SJCRH30 (cell line): ENCODE measurements at regions not wholly inside any gene's neighbourhood (a gene's known extent, or its start where the extent isn't known, plus 50 kb on each side); places are given as distances from the start of the nearest gene placed in this dataset.
"Not testable (repeated sequence)": the region's sequence is repeated elsewhere in the genome, so short reads cannot be mapped to it uniquely, and the experiment has no call there.

ENCODE experiments used
- DNase-seq, 2 experiments: peaks; one replicate each; pipeline ENCODE4 v3.0.0-alpha.2; 2015 to 2020
- H3K27ac ChIP-seq: fragments of 250-450 bp; sonication (Bioruptor Pico); 2 replicates; pipeline ENCODE4 v1.5.1; 2020; ENCODE audit warnings: mild to moderate bottlenecking, moderate library complexity
- H3K27me3 ChIP-seq: fragments of 250-450 bp; sonication (Bioruptor Pico); 2 replicates; pipeline ENCODE4 v1.5.1; 2020; ENCODE audit warnings: mild to moderate bottlenecking, moderate library complexity
- H3K36me3 ChIP-seq: fragments of 250-450 bp; sonication (Bioruptor Pico); 2 replicates; pipeline ENCODE4 v1.5.1; 2020; ENCODE audit warnings: mild to moderate bottlenecking, moderate library complexity
- H3K4me1 ChIP-seq: fragments of 250-450 bp; sonication (Bioruptor Pico); 2 replicates; pipeline ENCODE4 v1.5.1; 2020; ENCODE audit warnings: mild to moderate bottlenecking, moderate library complexity
- H3K4me3 ChIP-seq: fragments of 250-450 bp; sonication (Bioruptor Pico); 2 replicates; pipeline ENCODE4 v1.5.1; 2020; ENCODE audit warnings: mild to moderate bottlenecking, moderate library complexity
- H3K9me3 ChIP-seq: fragments of 250-450 bp; sonication (Bioruptor Pico); replicated peaks from 2 replicates; pipeline ENCODE4 v1.5.1; 2020; ENCODE audit warnings: mild to moderate bottlenecking, moderate library complexity

DNA sequence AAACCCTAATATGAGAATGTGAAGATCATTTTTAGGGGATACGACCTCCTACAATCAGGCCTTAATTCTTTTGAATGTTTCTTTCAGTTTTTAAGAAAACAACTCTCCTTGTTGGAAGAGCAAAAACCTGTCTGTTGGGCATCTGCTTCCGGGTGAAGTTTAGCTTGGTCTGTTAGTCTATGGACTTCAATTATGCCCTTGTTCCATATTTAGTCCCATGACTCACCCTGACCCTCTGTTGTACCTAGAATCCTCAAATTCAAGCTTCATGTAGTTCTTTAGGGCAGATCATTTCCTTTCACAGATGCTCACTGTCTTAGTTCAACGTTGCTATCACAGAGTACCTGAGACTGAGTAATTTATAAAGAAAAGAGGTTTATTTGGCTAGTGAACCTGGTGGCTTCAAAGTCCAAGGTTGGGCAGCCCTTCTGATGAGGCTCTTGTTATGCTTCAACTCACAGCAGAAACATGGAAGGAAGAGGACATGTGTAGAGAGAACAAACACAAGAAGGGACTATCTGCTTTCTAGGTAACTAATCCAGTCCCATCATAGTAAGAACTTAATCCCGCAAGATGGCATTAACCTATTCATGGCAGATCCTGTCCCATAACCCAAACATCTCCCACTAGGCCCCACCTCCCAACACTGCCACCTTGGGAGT lies 82.5 kb upstream of the SERPINE2 start:
- Histone ChIP-seq H3K4me3 (no peak overlapping the region), H3K4me1 (no peaks in the 10 kb centered on the region), H3K27ac (no peak overlapping the region), H3K36me3 (no peaks in the 10 kb centered on the region), H3K9me3 (no peaks in the 10 kb centered on the region), H3K27me3 (no peaks in the 10 kb centered on the region)
- no peak for DNase-seq

DNA sequence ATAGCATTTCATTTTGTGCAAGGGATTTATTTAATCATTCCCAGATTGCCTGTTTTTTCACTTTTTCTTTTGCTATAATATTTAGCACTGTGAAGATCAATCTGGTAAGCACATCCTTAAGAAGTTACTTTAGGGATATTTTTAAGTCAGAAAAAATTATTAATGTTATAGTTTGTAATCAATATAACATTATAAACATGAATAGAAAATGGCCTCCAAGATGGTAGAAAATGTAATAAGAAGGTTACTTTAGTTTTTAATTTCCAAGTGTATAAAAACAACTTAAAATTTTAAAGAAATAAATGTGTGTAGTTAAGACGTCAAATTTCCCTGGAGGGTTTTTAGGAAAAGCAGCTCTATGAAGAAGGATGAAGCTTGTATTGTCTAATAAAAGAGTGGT lies 81.9 kb upstream of the SERPINE2 start:
- H3K27me3 ChIP-seq = no peaks in the 10 kb centered on the region
- DNase-seq = no peak
- no peaks in the 10 kb centered on the region for H3K9me3 ChIP-seq
- H3K36me3 ChIP-seq = no peaks in the 10 kb centered on the region
- H3K4me3 ChIP-seq = no peak overlapping the region
- no peaks in the 10 kb centered on the region for H3K4me1 ChIP-seq
- no peak overlapping the region for H3K27ac ChIP-seq

DNA sequence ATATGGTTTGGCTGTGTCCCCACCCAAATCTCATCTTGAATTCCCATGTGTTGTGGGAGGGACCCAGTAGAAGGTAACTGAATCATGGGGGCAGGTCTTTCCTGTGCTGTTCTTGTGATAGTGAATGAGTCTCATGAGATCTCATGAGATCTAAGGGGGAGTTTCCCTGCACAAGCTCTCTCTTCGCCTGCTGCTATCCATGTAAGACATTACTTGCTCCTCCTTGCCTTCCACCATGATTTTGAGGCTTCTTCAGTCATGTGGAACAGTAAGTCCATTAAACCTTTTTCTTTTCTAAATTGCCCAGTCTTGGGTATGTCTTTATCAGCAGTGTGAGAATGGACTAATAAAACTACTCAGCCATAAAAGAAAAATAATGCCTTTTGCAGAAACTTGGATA lies 80.8 kb upstream of the SERPINE2 start:
- not testable (repeated sequence) for DNase-seq, H3K4me1 ChIP-seq, H3K27ac ChIP-seq, H3K4me3 ChIP-seq, H3K9me3 ChIP-seq, H3K27me3 ChIP-seq, H3K36me3 ChIP-seq

DNA sequence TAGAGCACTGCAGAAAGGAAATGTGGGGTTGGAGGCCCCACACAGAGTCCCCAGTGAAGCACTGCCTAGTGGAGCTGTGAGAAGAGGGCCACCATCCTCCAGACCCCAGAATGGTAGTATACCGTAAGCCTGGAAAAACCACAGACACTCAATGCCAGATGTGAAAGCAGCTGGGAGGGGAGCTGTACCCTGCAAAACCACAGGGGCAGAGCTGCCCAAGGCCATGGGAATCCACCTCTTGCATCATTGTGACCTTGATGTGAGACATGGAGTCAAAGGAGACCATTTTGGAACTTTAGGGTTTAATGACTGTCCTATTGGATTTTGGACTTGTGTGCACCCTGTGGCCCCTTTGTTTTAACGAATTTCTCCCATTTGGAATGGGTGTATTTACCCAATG lies 75.3 kb upstream of the SERPINE2 start:
- H3K27me3 ChIP-seq = no peaks in the 10 kb centered on the region
- no peak overlapping the region for H3K27ac ChIP-seq
- H3K4me3 ChIP-seq = no peak overlapping the region
- no peak for DNase-seq
- H3K4me1 ChIP-seq = no peaks in the 10 kb centered on the region
- no peaks in the 10 kb centered on the region for H3K9me3 ChIP-seq
- no peaks in the 10 kb centered on the region for H3K36me3 ChIP-seq

DNA sequence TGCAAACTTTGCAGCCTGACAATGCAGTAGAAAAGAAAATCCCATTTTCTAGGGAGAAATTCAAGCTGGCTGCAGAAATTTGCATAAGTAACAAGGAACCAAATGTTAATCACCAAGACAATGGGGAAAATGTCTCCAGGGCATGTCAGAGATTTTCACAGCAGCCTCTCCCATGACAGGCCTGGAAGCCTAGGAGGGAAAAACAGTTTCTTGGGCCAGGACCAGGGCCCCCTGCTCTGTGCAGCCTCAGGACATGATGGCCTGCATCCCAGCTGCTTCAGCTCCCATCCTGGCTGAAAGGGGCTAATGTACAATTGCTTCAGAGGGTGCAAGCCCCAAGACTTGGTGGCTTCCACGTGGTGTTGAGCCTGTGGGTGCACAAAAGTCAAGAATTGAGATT lies 74.8 kb upstream of the SERPINE2 start:
- H3K36me3 ChIP-seq, DNase-seq, H3K27me3 ChIP-seq, H3K4me1 ChIP-seq, H3K4me3 ChIP-seq, H3K27ac ChIP-seq, H3K9me3 ChIP-seq: not testable (repeated sequence)

DNA sequence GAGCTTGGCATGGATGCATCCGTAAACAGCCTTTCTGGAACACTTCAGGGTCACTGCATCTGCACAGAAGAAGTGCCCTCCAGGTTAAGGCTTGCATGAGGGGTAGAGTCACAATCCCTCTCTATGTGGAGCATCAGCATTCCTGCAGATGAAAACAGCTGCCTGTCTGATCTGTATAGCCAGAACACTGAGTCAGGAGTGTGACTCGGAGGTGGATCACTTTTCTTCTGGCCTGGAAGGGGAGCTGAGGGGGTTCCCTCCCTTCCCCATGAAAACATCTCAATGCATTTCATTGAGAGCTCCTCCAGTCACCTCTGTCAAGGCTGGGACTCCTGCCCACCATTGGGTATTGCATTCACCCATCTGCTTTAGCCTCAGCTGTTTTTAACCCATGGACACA lies 72.5 kb upstream of the SERPINE2 start:
- DNase-seq = no peak

DNA sequence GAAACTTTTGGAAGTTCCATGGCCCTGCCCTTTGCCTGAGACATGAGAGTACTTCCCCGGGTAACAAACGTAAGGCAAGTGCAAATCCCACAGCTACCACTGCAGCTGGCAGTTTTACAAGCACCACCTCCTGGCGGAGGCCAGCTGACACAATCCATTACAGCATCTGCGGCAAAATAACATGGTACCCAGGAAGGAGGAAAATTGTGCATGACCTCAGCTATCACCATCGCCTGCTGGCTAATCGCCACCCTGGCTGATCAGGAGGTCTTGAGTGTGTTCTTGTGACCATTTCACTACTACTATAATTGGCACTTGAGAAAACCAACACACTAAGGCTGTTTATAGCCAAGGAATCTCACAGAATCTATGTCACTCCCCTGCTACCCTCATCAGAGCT lies 71.7 kb upstream of the SERPINE2 start:
- Histone ChIP-seq H3K4me3 (no peak overlapping the region), H3K9me3 (no peaks in the 10 kb centered on the region), H3K36me3 (no peaks in the 10 kb centered on the region), H3K27ac (no peak overlapping the region), H3K4me1 (no peaks in the 10 kb centered on the region), H3K27me3 (no peaks in the 10 kb centered on the region)
- peak in 1 of 2 experiments; percentile 27 for DNase-seq

More for the DNA sequence above, 72.5 kb upstream of the SERPINE2 start:
- Histone ChIP-seq H3K36me3 (no peaks in the 10 kb centered on the region), H3K9me3 (no peaks in the 10 kb centered on the region), H3K27ac (no peak overlapping the region), H3K4me1 (no peaks in the 10 kb centered on the region), H3K27me3 (no peaks in the 10 kb centered on the region), H3K4me3 (no peak overlapping the region)

DNA sequence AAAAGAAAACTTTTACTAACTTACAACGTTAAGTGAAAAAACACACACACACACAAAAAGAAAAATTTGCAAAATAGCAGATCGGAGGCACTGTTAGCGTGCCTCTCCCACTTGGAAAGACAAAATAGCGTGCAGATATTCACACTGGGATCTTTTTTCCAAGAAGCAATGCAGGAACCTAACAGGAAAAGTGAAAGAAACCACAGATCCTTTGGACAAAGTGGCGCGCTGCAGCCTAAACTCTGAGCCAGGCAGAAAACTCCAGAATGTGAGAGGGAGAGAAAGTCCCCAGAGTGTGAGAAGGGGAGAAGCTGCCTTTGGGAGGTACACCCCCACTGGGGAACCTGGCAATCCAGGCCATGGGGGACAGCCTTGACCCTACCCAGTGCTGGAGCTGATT lies 70.7 kb upstream of the SERPINE2 start:
- Histone ChIP-seq H3K9me3 (no peaks in the 10 kb centered on the region), H3K4me3 (no peak overlapping the region), H3K36me3 (no peaks in the 10 kb centered on the region), H3K27me3 (no peaks in the 10 kb centered on the region), H3K4me1 (no peaks in the 10 kb centered on the region), H3K27ac (no peak overlapping the region)
- no peak for DNase-seq

DNA sequence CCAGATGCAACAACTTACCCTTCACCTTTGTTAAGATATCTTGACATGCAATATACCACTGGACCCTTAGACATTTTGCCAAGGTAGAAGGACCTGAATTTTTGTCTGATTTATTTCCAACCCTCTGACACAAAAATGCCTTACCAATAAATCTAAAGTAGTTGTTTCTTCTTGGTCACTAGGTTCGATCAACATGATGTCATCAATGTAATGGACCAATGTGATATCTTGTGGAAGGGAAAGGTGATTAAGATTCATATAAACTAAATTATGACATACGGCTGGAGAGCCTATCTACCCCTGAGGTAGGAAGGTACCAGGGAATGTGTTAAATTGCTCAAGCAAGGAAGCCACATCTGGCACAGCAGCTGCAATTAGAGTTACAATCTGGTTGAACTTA lies 67.7 kb upstream of the SERPINE2 start:
- no peak for DNase-seq
- no peaks in the 10 kb centered on the region for H3K9me3 ChIP-seq

DNA sequence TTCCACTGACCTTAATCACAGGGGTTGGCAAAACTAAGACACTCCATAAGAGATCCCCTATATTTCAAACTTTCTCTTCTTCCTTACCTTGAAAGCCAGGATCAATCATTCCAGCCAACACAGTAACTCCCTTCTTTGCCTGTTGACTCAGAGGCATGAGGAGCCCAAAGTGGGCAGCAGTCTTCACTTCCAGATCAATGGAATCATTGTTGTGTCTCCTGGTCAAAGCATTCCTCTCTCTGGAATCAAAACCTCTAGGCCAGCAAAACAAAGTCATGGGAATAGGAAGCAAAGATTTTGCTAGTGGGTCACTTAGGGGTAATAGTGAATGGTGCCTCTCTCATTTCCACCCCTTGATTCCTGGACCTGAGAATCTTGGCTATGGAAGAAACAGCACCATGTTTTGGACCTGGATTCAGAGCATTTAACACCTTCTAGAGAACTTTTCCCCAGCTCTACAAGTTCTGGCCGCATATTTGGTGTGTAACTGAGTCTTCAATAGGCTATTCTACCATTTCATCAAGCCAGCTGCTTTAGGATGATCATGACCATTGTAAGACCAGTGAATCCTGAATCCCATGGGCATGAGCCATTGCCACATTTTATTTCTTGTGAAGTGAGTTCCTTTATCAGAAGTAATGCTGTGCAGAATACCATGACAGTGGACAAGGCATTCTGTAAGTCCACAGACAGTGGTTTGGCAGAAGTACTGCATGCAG lies 65.7 kb upstream of the SERPINE2 start:
- Histone ChIP-seq H3K27me3 (no peaks in the 10 kb centered on the region), H3K4me1 (no peaks in the 10 kb centered on the region), H3K36me3 (no peaks in the 10 kb centered on the region), H3K9me3 (no peaks in the 10 kb centered on the region), H3K4me3 (no peak overlapping the region), H3K27ac (no peak overlapping the region)
- no peak for DNase-seq

More for the DNA sequence above, 67.7 kb upstream of the SERPINE2 start:
- Histone ChIP-seq H3K4me1 (no peaks in the 10 kb centered on the region), H3K27ac (no peak overlapping the region), H3K36me3 (no peaks in the 10 kb centered on the region), H3K27me3 (no peaks in the 10 kb centered on the region), H3K4me3 (no peak overlapping the region)

DNA sequence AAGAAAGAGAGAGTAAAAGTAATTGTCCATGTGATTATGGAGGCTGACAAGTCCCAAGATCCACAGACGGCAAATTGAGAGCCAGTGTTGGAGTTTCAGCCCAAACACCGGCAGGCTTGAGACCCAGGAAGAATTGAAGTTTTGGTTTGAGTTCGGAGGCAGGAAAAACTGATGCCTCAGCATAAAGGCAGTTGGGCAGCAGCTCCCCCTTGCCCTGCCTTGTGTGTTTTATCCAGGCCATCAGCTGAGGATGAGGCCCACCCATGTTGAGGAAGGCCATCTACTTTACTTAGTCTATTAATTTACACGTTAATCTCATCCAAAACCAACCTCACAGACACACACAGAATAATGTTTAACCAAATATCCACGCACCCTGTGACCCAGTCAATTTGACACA lies 64.6 kb upstream of the SERPINE2 start:
- DNase-seq = no peak
- Histone ChIP-seq H3K4me1 (no peaks in the 10 kb centered on the region), H3K4me3 (no peak overlapping the region), H3K36me3 (no peaks in the 10 kb centered on the region), H3K27ac (no peak overlapping the region), H3K9me3 (no peaks in the 10 kb centered on the region), H3K27me3 (no peaks in the 10 kb centered on the region)

DNA sequence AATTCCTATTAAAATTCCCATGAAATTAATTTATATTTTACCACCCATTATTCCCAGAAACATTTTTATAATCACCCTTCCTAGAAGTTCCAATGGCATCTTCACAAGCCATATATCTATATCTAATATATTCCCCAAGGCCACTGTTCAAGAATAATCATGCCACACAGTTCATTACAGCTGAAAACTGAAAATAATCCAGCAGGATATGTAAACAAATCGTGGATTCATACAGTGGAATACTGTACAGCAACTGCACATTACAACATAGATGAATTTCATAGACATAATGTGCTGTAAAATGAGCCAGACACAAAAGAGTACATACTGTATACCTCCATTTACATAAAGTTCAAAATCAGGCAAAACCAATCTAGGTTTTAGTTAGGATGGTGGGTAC lies 63.9 kb upstream of the SERPINE2 start:
- Histone ChIP-seq H3K4me1 (no peaks in the 10 kb centered on the region), H3K9me3 (no peaks in the 10 kb centered on the region), H3K36me3 (no peaks in the 10 kb centered on the region), H3K27me3 (no peaks in the 10 kb centered on the region), H3K27ac (no peak overlapping the region), H3K4me3 (no peak overlapping the region)
- no peak for DNase-seq

DNA sequence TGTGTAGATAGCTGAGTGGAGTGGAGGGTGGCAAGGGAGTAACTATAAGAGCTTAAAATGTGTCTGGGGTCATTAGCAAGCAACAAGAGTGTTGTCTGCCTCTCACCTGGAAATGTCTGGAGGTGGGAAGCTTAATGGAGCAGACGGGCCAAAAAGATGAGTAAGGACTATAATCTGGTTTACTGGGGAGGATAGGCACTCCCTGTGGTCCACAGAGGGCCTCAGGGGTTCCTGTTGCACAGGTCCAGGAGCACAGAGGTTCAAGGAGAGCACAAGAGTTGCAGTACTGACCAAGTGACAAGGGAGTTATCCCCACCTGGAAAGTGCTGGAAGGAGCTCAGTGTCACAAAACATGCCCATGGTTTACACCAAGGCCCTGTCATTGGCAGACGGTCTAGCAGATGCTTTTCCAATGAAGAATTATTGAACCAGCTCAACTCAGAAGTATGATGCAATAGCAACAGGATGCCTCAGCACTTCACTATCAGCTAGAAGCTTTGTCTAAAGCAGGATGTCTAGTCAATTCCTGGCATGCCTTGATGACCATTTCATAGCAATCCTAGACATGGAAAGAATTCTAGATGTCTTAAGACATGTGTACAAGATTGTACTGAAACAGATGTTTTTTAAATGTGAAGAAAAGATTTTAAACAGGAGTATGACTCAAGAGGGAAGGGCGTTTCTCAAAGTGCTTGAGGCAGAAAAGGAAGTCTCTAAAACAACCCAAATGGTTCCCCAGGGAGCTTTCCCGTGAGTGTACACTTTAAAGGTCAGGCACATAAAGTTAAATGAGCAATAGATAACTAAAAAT lies 62.9 kb upstream of the SERPINE2 start:
- H3K27ac ChIP-seq = no peak overlapping the region
- no peak for DNase-seq
- H3K4me3 ChIP-seq = no peak overlapping the region
- no peaks in the 10 kb centered on the region for H3K36me3 ChIP-seq
- H3K9me3 ChIP-seq = no peaks in the 10 kb centered on the region
- H3K27me3 ChIP-seq = no peaks in the 10 kb centered on the region
- H3K4me1 ChIP-seq = no peaks in the 10 kb centered on the region

DNA sequence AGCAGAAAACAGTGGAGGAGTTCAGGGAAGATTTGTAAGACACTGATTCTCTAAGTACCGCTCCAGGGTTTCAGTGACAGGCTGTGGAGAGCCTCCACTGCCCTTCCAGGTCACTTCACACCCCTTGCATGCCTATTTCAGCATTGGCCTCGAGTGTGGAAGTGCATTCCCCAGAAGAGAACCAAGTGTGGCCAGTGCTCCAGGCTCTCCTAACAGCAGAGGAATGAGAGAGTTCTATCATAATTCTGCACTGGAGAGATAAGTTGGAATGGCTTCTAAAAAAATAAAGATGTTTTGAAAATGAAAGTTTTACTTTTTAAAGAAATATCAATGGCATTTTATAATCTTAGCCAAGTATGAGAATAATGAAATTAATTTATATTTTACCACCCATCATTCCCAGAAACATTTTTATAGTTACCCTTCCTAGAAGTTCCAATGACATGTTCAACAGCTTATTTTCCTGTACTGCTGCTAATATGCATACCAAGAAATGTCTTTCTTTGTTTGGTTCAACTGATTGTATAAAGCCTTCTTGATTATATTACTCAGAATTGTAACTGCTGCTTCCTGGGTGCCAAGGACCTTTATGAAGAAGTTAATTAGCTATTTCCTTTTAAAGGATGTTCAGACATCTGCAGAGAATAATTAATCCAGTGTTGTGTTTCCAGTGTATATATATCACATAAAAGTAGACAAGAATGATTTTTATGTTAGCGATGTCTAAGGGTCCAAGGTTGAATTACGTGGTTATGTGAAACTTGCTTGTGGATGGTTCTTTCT lies 61.0 kb upstream of the SERPINE2 start:
- no peak for DNase-seq
- Histone ChIP-seq H3K4me1 (no peaks in the 10 kb centered on the region), H3K27ac (no peak overlapping the region)

More for the DNA sequence above, 61.0 kb upstream of the SERPINE2 start:
- Histone ChIP-seq H3K36me3 (no peaks in the 10 kb centered on the region), H3K27me3 (no peaks in the 10 kb centered on the region), H3K4me3 (no peak overlapping the region), H3K9me3 (no peaks in the 10 kb centered on the region)
